DOHH2 (cell line): ENCODE measurements at regions not wholly inside any gene's neighbourhood (a gene's known extent, or its start where the extent isn't known, plus 50 kb on each side); places are given as distances from the start of the nearest gene placed in this dataset.

Experiments used
- H3F3A ChIP-seq: fragments of 200-600 bp; sonication (generic), shearing (Covaris generic); 2 replicates; pipeline ENCODE4 v1.6.0; 2016; ENCODE audit warnings: antibody characterized with exemption, mild to moderate bottlenecking; ENCODE audit not compliant: control insufficient read depth, insufficient read depth
- H3K27ac ChIP-seq: fragments of 200-600 bp; sonication (generic); 2 replicates; pipeline ENCODE4 v1.5.1; 2014; ENCODE audit warnings: low read depth, mild to moderate bottlenecking, low read length, moderate library complexity
- H3K27me3 ChIP-seq: fragments of 200-600 bp; sonication (generic); 2 replicates; pipeline ENCODE4 v1.6.1; 2014; ENCODE audit warnings: mild to moderate bottlenecking, low read length, mixed read lengths; ENCODE audit not compliant: control insufficient read depth
- H3K36me3 ChIP-seq: fragments of 200-600 bp; sonication (generic); 2 replicates; pipeline ENCODE4 v1.6.1; 2014; ENCODE audit warnings: mild to moderate bottlenecking, low read length, moderate library complexity, mixed read lengths; ENCODE audit not compliant: control insufficient read depth
- H3K4me1 ChIP-seq: fragments of 200-600 bp; sonication (generic); 2 replicates; pipeline ENCODE4 v1.6.1; 2014; ENCODE audit warnings: mild to moderate bottlenecking, low read length, mixed read lengths; ENCODE audit not compliant: control insufficient read depth
- H3K4me2 ChIP-seq: fragments of 200-600 bp; sonication (generic); 2 replicates; pipeline ENCODE4 v1.6.0; 2014; ENCODE audit warnings: mild to moderate bottlenecking, low read length, moderate library complexity
- H3K4me3 ChIP-seq: fragments of 200-600 bp; sonication (generic); 2 replicates; pipeline ENCODE4 v1.5.1; 2014; ENCODE audit warnings: mild to moderate bottlenecking, low read length, mixed read lengths
- H3K79me2 ChIP-seq: fragments of 200-600 bp; sonication (generic); 2 replicates; pipeline ENCODE4 v1.6.1; 2014; ENCODE audit warnings: mild to moderate bottlenecking, low read length, mixed read lengths; ENCODE audit not compliant: control insufficient read depth
- H3K9me2 ChIP-seq: fragments of 200-600 bp; sonication (generic); replicated peaks from 2 replicates; pipeline ENCODE4 v1.6.1; 2014; ENCODE audit warnings: mild to moderate bottlenecking, low read length, mixed read lengths; ENCODE audit not compliant: control insufficient read depth
- H3K9me3 ChIP-seq: fragments of 200-600 bp; sonication (generic); 2 replicates; pipeline ENCODE4 v1.6.1; 2014; ENCODE audit warnings: antibody characterized with exemption, low read length, mixed read lengths; ENCODE audit not compliant: control insufficient read depth, insufficient read depth
- H4K20me1 ChIP-seq: fragments of 200-600 bp; sonication (generic); 2 replicates; pipeline ENCODE4 v1.6.0; 2014; ENCODE audit warnings: low read depth, mild to moderate bottlenecking, antibody characterized with exemption, low read length, moderate library complexity; ENCODE audit not compliant: control insufficient read depth, insufficient read depth
- EZH2phosphoT487 ChIP-seq: fragments of 200-600 bp; sonication (generic); IDR thresholded peaks from 2 replicates; pipeline ENCODE4 v1.6.1; 2017; ENCODE audit warnings: borderline replicate concordance, mild to moderate bottlenecking, antibody characterized with exemption, low read length, moderate library complexity, mixed read lengths
- TF ChIP-seq, protein P1 (sequence below): fragments of 200-600 bp; sonication (generic); IDR thresholded peaks from one replicate; pipeline ENCODE4 v1.5.1; 2014; ENCODE audit warnings: antibody characterized with exemption, mild to moderate bottlenecking, low read depth, low read length; ENCODE audit not compliant: poor library complexity, severe bottlenecking

DNA sequence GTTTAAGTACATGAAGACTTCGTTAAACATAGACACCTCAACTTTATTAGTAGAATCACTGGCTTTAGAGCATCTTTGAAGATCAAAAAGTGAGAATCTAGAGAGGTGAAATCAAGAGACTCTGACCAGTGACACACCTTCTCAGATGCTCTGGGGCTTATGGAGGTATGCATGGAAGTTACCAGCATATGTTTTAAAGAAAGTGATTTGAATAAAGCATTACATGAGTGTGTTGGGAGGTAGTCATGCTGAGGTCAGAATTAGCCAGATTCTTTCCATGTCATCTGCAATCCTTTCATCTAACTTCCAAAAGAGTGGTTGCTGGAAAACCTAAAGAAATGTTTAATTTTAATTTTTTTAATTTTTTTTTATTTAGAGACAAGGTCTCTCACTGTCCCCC lies 658.0 kb upstream of the GOLIM4 start:
- no peaks in the 10 kb centered on the region for H3K79me2 ChIP-seq
- H3F3A ChIP-seq, result no peaks in the 10 kb centered on the region
- H3K27me3 ChIP-seq, result no peaks in the 10 kb centered on the region
- no peaks in the 10 kb centered on the region for H3K9me2 ChIP-seq
- H3K9me3 ChIP-seq, result no peaks in the 10 kb centered on the region
- no peak overlapping the region for H3K4me3 ChIP-seq
- H3K27ac ChIP-seq, result no peak overlapping the region
- no peak overlapping the region for H3K4me2 ChIP-seq
- no peaks in the 10 kb centered on the region for H4K20me1 ChIP-seq
- no peaks in the 10 kb centered on the region for H3K36me3 ChIP-seq
- no peaks in the 10 kb centered on the region for H3K4me1 ChIP-seq
- TF ChIP-seq, protein P1, sequence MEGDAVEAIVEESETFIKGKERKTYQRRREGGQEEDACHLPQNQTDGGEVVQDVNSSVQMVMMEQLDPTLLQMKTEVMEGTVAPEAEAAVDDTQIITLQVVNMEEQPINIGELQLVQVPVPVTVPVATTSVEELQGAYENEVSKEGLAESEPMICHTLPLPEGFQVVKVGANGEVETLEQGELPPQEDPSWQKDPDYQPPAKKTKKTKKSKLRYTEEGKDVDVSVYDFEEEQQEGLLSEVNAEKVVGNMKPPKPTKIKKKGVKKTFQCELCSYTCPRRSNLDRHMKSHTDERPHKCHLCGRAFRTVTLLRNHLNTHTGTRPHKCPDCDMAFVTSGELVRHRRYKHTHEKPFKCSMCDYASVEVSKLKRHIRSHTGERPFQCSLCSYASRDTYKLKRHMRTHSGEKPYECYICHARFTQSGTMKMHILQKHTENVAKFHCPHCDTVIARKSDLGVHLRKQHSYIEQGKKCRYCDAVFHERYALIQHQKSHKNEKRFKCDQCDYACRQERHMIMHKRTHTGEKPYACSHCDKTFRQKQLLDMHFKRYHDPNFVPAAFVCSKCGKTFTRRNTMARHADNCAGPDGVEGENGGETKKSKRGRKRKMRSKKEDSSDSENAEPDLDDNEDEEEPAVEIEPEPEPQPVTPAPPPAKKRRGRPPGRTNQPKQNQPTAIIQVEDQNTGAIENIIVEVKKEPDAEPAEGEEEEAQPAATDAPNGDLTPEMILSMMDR, result no peak
- no peak for TF ChIP-seq EZH2phosphoT487

DNA sequence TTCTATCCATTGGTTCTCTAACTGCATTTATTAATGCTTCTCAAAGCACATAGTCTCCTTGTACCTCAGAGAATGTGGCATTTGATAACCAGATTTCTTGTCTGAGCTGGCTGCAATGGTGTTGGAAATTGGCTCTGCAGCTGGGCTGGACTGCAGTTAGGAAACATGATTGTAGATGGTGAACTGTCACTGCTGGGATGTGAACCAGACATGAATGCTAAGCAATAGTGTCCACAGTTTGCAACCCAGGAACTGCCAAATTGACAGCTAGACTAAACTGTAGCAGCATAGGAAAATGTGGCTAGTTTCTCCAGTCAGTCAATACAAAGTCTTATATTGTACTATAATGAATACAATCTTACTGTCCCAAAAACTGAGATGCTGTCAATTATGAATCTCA lies 656.6 kb upstream of the GOLIM4 start:
- Histone ChIP-seq H3K9me3 (no peaks in the 10 kb centered on the region), H3K79me2 (no peaks in the 10 kb centered on the region), H4K20me1 (no peaks in the 10 kb centered on the region), H3K4me2 (no peak overlapping the region), H3K9me2 (no peaks in the 10 kb centered on the region), H3K4me1 (no peaks in the 10 kb centered on the region), H3F3A (no peaks in the 10 kb centered on the region), H3K36me3 (no peaks in the 10 kb centered on the region), H3K4me3 (no peak overlapping the region), H3K27ac (no peak overlapping the region), H3K27me3 (no peaks in the 10 kb centered on the region)
- no peak for TF ChIP-seq EZH2phosphoT487
- TF ChIP-seq, protein P1, result no peak

DNA sequence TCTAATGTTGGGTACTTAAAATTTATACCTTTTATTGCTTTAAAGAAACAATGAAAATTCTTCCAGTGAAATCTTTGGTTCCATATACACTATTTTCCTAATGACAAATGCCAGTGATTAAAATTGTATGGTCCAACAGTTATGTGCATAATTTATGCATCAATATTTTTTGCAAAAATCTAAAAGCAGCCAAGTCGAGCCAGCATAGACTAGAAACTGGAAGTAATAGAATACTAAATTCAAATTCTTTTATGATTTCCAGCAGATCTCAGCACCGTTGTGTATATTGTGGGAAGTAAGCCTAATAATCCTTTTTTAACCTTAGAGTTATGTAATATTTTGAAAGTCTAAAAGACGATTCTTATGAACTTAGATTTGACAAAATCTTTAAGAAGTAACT lies 652.0 kb upstream of the GOLIM4 start:
- no peaks in the 10 kb centered on the region for H3F3A ChIP-seq
- no peaks in the 10 kb centered on the region for H3K9me2 ChIP-seq
- no peaks in the 10 kb centered on the region for H3K4me1 ChIP-seq
- H3K4me3 ChIP-seq, result no peak overlapping the region
- TF ChIP-seq, protein P1, result no peak
- no peak for TF ChIP-seq EZH2phosphoT487
- H3K36me3 ChIP-seq, result no peaks in the 10 kb centered on the region
- no peaks in the 10 kb centered on the region for H3K27me3 ChIP-seq
- H4K20me1 ChIP-seq, result no peaks in the 10 kb centered on the region
- no peak overlapping the region for H3K4me2 ChIP-seq
- no peaks in the 10 kb centered on the region for H3K79me2 ChIP-seq
- no peak overlapping the region for H3K27ac ChIP-seq
- H3K9me3 ChIP-seq, result 0 out of 2 replicates have a peak, but pooled peaks cover 4% of the 10 kb centered on the region
